ENCODE measurements at regions not wholly inside any gene's neighbourhood (a gene's known extent, or its start where the extent isn't known, plus 50 kb on each side); places are given as distances from the start of the nearest gene placed in this dataset.
A peak's percentile ranks its signal among the peaks of the same experiment; 100 is the strongest.
"Not testable (repeated sequence)": the region's sequence is repeated elsewhere in the genome, so short reads cannot be mapped to it uniquely, and the experiment has no call there.

DNA sequence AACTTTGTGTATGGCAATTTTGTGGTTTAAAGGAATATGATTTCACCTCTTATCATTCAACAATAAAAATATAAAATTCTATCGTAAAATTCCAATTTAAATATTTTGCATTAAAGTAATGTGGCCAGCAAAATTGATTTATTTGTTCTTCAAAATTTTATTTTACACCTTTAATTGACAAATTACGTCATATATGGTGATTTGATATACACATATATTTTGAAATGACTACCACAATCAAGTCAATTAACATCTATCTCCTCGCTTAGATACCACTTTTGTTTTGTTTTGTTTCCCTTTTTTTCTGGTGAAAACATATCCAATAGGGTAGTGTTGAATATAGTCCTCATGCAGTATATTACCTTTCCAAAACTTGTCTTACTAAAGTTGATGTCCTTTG is 467.6 kb upstream of the HS3ST5 start:
- Mint-ChIP-seq H3K4me1 (no peaks in the 10 kb centered on the region), H3K36me3 (no peaks in the 10 kb centered on the region), H3K9me3 (peaks cover 3 to 11% (median 4%) of the 10 kb centered on the region in 7 donors), H3K4me3 (no peak overlapping the region), H3K27ac (no peak overlapping the region), H3K27me3 (no peaks in the 10 kb centered on the region)
- Histone ChIP-seq H3K9me3 (ENCODE audit: control insufficient read depth in 2 of 2, low read length in 2 of 2) (no peaks in the 10 kb centered on the region), H3K36me3 (ENCODE audit: control insufficient read depth, insufficient read depth, low read length) (no peaks in the 10 kb centered on the region), H3K27me3 (ENCODE audit: control insufficient read depth, insufficient read depth, low read length) (no peaks in the 10 kb centered on the region), H3K27ac (ENCODE audit: insufficient read depth, low read length, poor library complexity, severe bottlenecking) (no peak overlapping the region), H3K4me3 (ENCODE audit: low read depth, low read length) (no peak overlapping the region), H3K4me1 (ENCODE audit: control insufficient read depth, insufficient read depth, low read length, poor library complexity, severe bottlenecking) (no peaks in the 10 kb centered on the region)
- no peak for DNase-seq
- no peak for ATAC-seq (ENCODE audit: low read depth in 2 of 2)

GRCh38 chr6:114805426-114805825 is 462.6 kb upstream of the HS3ST5 start:
- peaks cover 0 to 10% (median 2%) of the 10 kb centered on the region in 7 donors for H3K9me3 Mint-ChIP-seq
- H3K27ac Mint-ChIP-seq; H3K4me3 Mint-ChIP-seq; H3K27ac ChIP-seq (ENCODE audit: insufficient read depth, low read length, poor library complexity, severe bottlenecking); H3K27me3 ChIP-seq (ENCODE audit: control insufficient read depth, insufficient read depth, low read length); H3K4me3 ChIP-seq (ENCODE audit: low read depth, low read length); DNase-seq; H3K4me1 ChIP-seq (ENCODE audit: control insufficient read depth, insufficient read depth, low read length, poor library complexity, severe bottlenecking); H3K9me3 ChIP-seq (ENCODE audit: control insufficient read depth in 2 of 2, low read length in 2 of 2); H3K4me1 Mint-ChIP-seq; H3K27me3 Mint-ChIP-seq; H3K36me3 ChIP-seq (ENCODE audit: control insufficient read depth, insufficient read depth, low read length); ATAC-seq (ENCODE audit: low read depth in 2 of 2); H3K36me3 Mint-ChIP-seq: not testable (repeated sequence)

GRCh38 chr6:114796576-114796975 is 453.8 kb upstream of the HS3ST5 start:
- DNase-seq (no peak), ATAC-seq (ENCODE audit: low read depth in 2 of 2) (no peak)
- Mint-ChIP-seq H3K4me1 (no peaks in the 10 kb centered on the region), H3K27me3 (no peaks in the 10 kb centered on the region), H3K9me3 (peaks cover 0 to 7% (median 3%) of the 10 kb centered on the region in 7 donors), H3K36me3 (no peaks in the 10 kb centered on the region), H3K27ac (no peak overlapping the region), H3K4me3 (no peak overlapping the region)
- H3K27ac ChIP-seq (ENCODE audit: insufficient read depth, low read length, poor library complexity, severe bottlenecking), result no peak overlapping the region
- no peaks in the 10 kb centered on the region for H3K27me3 ChIP-seq (ENCODE audit: control insufficient read depth, insufficient read depth, low read length)
- H3K4me1 ChIP-seq (ENCODE audit: control insufficient read depth, insufficient read depth, low read length, poor library complexity, severe bottlenecking), result no peaks in the 10 kb centered on the region
- no peaks in the 10 kb centered on the region for H3K9me3 ChIP-seq (ENCODE audit: control insufficient read depth in 2 of 2, low read length in 2 of 2)
- H3K36me3 ChIP-seq (ENCODE audit: control insufficient read depth, insufficient read depth, low read length), result no peaks in the 10 kb centered on the region
- no peak overlapping the region for H3K4me3 ChIP-seq (ENCODE audit: low read depth, low read length)

DNA sequence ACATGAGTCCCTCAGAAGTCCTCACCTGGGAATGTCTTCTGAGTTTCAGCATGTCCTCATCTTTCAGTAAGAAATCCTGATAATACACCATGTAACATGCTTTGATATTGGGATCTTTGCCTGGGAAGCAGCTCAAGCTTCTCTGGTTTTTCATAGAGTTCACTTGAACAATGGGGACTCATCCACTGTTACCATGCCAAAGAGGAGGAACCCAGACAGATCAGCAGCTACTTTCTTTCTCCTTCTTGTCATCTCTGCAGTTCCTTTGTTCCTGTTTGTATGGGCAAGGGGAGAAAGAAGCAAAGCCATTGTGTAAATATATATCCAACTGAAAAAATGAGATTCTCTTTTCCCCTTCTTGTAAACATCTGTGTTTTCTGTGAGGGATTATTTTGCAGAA is 450.6 kb upstream of the HS3ST5 start:
- H3K4me3 Mint-ChIP-seq, result no peak overlapping the region
- H3K4me1 ChIP-seq (ENCODE audit: control insufficient read depth, insufficient read depth, low read length, poor library complexity, severe bottlenecking), result no peaks in the 10 kb centered on the region
- DNase-seq (no peak), ATAC-seq (ENCODE audit: low read depth in 2 of 2) (no peak)
- no peak overlapping the region for H3K4me3 ChIP-seq (ENCODE audit: low read depth, low read length)
- H3K27ac ChIP-seq (ENCODE audit: insufficient read depth, low read length, poor library complexity, severe bottlenecking), result no peak overlapping the region
- H3K27me3 ChIP-seq (ENCODE audit: control insufficient read depth, insufficient read depth, low read length), result no peaks in the 10 kb centered on the region
- peaks cover 0 to 9% (median 3%) of the 10 kb centered on the region in 7 donors for H3K9me3 Mint-ChIP-seq
- H3K4me1 Mint-ChIP-seq, result no peaks in the 10 kb centered on the region
- no peaks in the 10 kb centered on the region for H3K36me3 ChIP-seq (ENCODE audit: control insufficient read depth, insufficient read depth, low read length)
- H3K27me3 Mint-ChIP-seq, result no peaks in the 10 kb centered on the region
- H3K9me3 ChIP-seq (ENCODE audit: control insufficient read depth in 2 of 2, low read length in 2 of 2), result no peaks in the 10 kb centered on the region
- H3K36me3 Mint-ChIP-seq, result no peaks in the 10 kb centered on the region
- no peak overlapping the region for H3K27ac Mint-ChIP-seq

DNA sequence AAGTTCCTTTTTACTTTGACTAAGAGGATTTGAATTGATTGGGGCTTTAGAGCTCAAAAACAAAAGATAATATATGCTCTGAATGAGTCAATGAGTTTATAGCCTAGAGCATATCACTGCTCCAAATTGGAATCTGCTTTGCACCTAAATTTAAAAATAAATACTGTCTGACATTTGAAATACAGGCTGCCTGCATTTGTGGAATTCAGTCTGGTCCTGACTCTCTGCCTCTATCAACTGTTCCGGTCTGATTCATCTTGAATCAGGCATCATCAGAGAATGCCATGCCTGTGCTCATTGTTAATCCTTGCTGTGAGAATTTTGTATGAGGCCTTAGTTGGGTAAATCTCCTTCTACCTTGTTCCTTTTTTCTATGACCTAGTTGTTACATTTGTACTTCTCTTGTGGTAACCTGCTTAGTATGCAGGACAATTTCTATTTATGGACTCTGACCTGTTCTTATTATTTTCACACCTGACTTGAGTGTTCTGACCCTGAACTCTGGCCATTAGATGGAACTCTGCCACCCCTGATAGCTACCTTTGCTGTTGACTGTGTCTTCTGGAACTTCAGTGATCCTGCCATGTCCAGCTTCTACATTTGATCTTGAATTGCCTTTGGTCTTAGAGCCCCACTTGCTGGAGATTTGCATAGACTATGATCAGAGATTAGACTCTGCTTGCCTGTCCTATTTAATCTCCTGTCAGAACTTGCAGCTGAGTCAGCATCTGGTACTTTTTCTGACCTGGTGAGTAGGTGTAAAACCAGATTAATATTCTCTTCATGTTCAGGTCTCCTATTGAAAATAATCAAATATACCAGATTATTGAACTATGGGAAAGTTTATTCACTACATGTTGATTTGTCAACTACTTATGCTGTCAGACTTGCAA is 442.7 kb upstream of the HS3ST5 start:
- Mint-ChIP-seq H3K27ac (peak overlapping the region in 1 of 3 donors; percentile 66), H3K36me3 (no peaks in the 10 kb centered on the region), H3K27me3 (no peaks in the 10 kb centered on the region), H3K4me1 (no peaks in the 10 kb centered on the region), H3K4me3 (no peak overlapping the region), H3K9me3 (peaks cover 1 to 14% (median 2%) of the 10 kb centered on the region in 7 donors)
- no peaks in the 10 kb centered on the region for H3K4me1 ChIP-seq (ENCODE audit: control insufficient read depth, insufficient read depth, low read length, poor library complexity, severe bottlenecking)
- DNase-seq (no peak), ATAC-seq (ENCODE audit: low read depth in 2 of 2) (no peak)
- H3K27ac ChIP-seq (ENCODE audit: insufficient read depth, low read length, poor library complexity, severe bottlenecking), result no peak overlapping the region
- no peak overlapping the region for H3K4me3 ChIP-seq (ENCODE audit: low read depth, low read length)
- H3K27me3 ChIP-seq (ENCODE audit: control insufficient read depth, insufficient read depth, low read length), result no peaks in the 10 kb centered on the region
- H3K36me3 ChIP-seq (ENCODE audit: control insufficient read depth, insufficient read depth, low read length), result no peaks in the 10 kb centered on the region
- no peaks in the 10 kb centered on the region for H3K9me3 ChIP-seq (ENCODE audit: control insufficient read depth in 2 of 2, low read length in 2 of 2)

DNA sequence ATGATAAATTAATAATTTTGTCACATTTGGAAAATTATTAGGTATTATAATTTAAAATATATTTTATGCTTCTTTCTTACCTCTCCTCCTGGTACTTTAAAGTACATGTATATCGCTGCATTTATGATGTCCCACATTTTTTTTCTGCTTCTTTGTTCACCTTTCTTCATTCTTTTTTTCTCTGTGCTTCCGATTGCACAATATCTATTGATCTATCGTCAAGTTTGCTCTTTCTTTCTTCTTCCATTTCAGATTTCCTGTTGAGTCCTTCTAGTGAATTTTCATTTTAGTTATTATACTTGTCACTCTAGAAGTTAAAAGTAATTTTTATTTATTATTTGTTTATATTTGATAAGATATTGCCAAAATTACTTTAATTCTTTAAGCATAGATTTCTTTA is 441.0 kb upstream of the HS3ST5 start:
- H3K4me3 ChIP-seq (ENCODE audit: low read depth, low read length), result no peak overlapping the region
- no peak overlapping the region for H3K27ac Mint-ChIP-seq
- H3K4me3 Mint-ChIP-seq, result no peak overlapping the region
- no peaks in the 10 kb centered on the region for H3K4me1 ChIP-seq (ENCODE audit: control insufficient read depth, insufficient read depth, low read length, poor library complexity, severe bottlenecking)
- H3K27me3 Mint-ChIP-seq, result no peaks in the 10 kb centered on the region
- no peaks in the 10 kb centered on the region for H3K4me1 Mint-ChIP-seq
- no peaks in the 10 kb centered on the region for H3K36me3 ChIP-seq (ENCODE audit: control insufficient read depth, insufficient read depth, low read length)
- no peaks in the 10 kb centered on the region for H3K36me3 Mint-ChIP-seq
- H3K9me3 Mint-ChIP-seq, result peaks cover 1 to 17% (median 3%) of the 10 kb centered on the region in 7 donors
- H3K9me3 ChIP-seq (ENCODE audit: control insufficient read depth in 2 of 2, low read length in 2 of 2), result no peaks in the 10 kb centered on the region
- H3K27ac ChIP-seq (ENCODE audit: insufficient read depth, low read length, poor library complexity, severe bottlenecking), result no peak overlapping the region
- no peak for ATAC-seq (ENCODE audit: low read depth in 2 of 2)
- DNase-seq, result no peak
- no peaks in the 10 kb centered on the region for H3K27me3 ChIP-seq (ENCODE audit: control insufficient read depth, insufficient read depth, low read length)

DNA sequence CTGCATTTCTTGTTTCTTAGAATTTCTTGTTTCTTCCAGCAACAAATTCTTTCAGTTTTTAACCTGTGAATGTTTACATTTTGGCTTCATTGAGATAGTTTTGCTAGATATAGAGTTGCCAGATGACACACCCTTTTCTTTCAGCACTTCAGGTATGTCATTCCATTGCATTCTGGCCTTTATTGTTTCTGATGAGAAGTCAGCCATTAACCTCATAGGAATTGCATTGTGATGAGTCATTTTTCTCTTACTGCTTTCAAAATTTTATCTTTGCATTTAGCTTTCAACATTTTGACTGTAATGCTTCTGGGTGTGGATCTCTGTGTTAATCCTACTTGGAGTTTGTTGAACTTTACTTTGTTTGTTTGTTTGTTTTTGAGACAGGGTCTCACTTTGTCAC is 440.3 kb upstream of the HS3ST5 start:
- no peak overlapping the region for H3K27ac Mint-ChIP-seq
- no peaks in the 10 kb centered on the region for H3K27me3 Mint-ChIP-seq
- H3K4me1 Mint-ChIP-seq, result no peaks in the 10 kb centered on the region

GRCh38 chr6:114764866-114765265 is 422.0 kb upstream of the HS3ST5 start:
- Histone ChIP-seq H3K27me3 (ENCODE audit: control insufficient read depth, insufficient read depth, low read length) (no peaks in the 10 kb centered on the region), H3K36me3 (ENCODE audit: control insufficient read depth, insufficient read depth, low read length) (no peaks in the 10 kb centered on the region), H3K9me3 (ENCODE audit: control insufficient read depth in 2 of 2, low read length in 2 of 2) (no peaks in the 10 kb centered on the region), H3K4me3 (ENCODE audit: low read depth, low read length) (no peak overlapping the region), H3K27ac (ENCODE audit: insufficient read depth, low read length, poor library complexity, severe bottlenecking) (no peak overlapping the region), H3K4me1 (ENCODE audit: control insufficient read depth, insufficient read depth, low read length, poor library complexity, severe bottlenecking) (no peaks in the 10 kb centered on the region)
- peaks cover 0 to 15% (median 3%) of the 10 kb centered on the region in 7 donors for H3K9me3 Mint-ChIP-seq
- DNase-seq (no peak), ATAC-seq (ENCODE audit: low read depth in 2 of 2) (no peak)
- no peaks in the 10 kb centered on the region for H3K4me1 Mint-ChIP-seq
- H3K4me3 Mint-ChIP-seq, result no peak overlapping the region
- H3K27ac Mint-ChIP-seq, result no peak overlapping the region
- no peaks in the 10 kb centered on the region for H3K27me3 Mint-ChIP-seq
- H3K36me3 Mint-ChIP-seq, result no peaks in the 10 kb centered on the region

More for the DNA sequence above, 440.3 kb upstream of the HS3ST5 start:
- Mint-ChIP-seq H3K36me3 (no peaks in the 10 kb centered on the region), H3K4me3 (no peak overlapping the region), H3K9me3 (peaks cover 1 to 20% (median 3%) of the 10 kb centered on the region in 7 donors)
- DNase-seq (no peak), ATAC-seq (ENCODE audit: low read depth in 2 of 2) (no peak)
- H3K36me3 ChIP-seq (ENCODE audit: control insufficient read depth, insufficient read depth, low read length), result no peaks in the 10 kb centered on the region
- H3K4me3 ChIP-seq (ENCODE audit: low read depth, low read length), result no peak overlapping the region
- no peaks in the 10 kb centered on the region for H3K4me1 ChIP-seq (ENCODE audit: control insufficient read depth, insufficient read depth, low read length, poor library complexity, severe bottlenecking)
- H3K9me3 ChIP-seq (ENCODE audit: control insufficient read depth in 2 of 2, low read length in 2 of 2), result no peaks in the 10 kb centered on the region
- H3K27ac ChIP-seq (ENCODE audit: insufficient read depth, low read length, poor library complexity, severe bottlenecking), result no peak overlapping the region
- H3K27me3 ChIP-seq (ENCODE audit: control insufficient read depth, insufficient read depth, low read length), result no peaks in the 10 kb centered on the region

Data from CD4-positive, CD25-positive, alpha-beta regulatory T cell (primary cell).